ENCODE measurements at regions not wholly inside any gene's neighbourhood (a gene's known extent, or its start where the extent isn't known, plus 50 kb on each side); places are given as distances from the start of the nearest gene placed in this dataset.

DNA sequence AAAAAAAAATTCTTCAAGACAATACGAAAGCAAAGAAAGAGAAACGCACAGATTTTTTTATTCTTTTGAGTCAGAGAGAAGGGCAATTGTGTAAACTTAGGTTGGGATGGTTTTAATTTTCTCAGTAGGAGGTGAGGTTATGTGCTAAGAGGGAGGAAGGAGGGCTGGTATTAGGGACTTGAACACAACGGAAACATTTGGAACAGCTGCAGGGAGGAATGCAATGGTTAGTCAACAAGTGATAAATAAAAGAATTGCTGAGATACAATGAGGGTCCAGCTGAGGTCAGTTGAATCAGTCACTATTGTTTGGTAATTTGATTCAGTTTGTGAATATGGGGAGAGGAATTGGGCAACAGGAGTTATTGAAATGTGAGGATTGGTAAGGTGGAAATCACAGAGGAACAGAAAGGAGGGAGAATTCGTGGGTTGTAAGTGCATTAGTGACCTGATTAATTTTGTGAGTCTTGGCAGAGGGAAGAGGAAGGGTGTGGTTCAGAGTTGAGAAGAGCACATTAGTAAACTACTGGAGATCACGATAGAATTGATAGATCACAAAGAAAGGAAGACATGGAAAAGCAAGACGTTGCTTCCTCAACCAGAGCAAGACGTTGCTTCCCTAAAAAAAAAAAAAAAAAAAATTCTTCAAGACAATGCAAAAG, 499.5 kb upstream of the SPRY2 start:
- WGBS: 66% methylated on average over 7 of the region's 7 CpGs
- Histone ChIP-seq H3K4me1 (replicated peaks) (no peaks in the 10 kb centered on the region), H3K27ac (no peak overlapping the region), H3K36me3 (no peaks in the 10 kb centered on the region), H3K4me3 (no peak overlapping the region), H3K27me3 (replicated peaks; ENCODE audit: insufficient read depth) (no peaks in the 10 kb centered on the region), H3K9me3 (no peaks in the 10 kb centered on the region)
- intact Hi-C loops (cut with DNase I): no loop called here
- DNase-seq (ENCODE audit: low spot score): no peak
- TF ChIP-seq CTCF (IDR thresholded peaks at IDR 0.05) (no peak), POLR2AphosphoS5 (IDR thresholded peaks at IDR 0.05) (no peak), POLR2A (IDR thresholded peaks at IDR 0.05) (no peak)

- H3K27me3 ChIP-seq (replicated peaks; ENCODE audit: insufficient read depth): no peaks in the 10 kb centered on the region
- H3K36me3 ChIP-seq: no peaks in the 10 kb centered on the region
- no peak overlapping the region for H3K27ac ChIP-seq
- intact Hi-C loops (cut with DNase I): no loop called here
- no peaks in the 10 kb centered on the region for H3K9me3 ChIP-seq
- no peak for DNase-seq (ENCODE audit: low spot score)
- no peak overlapping the region for H3K4me3 ChIP-seq
- H3K4me1 ChIP-seq (replicated peaks): no peaks in the 10 kb centered on the region
- TF ChIP-seq POLR2AphosphoS5 (IDR thresholded peaks at IDR 0.05) (no peak), POLR2A (IDR thresholded peaks at IDR 0.05) (no peak), CTCF (IDR thresholded peaks at IDR 0.05) (no peak)
Observed at GRCh38 chr13:80835902-80836301, 495.0 kb upstream of the SPRY2 start.

- no peaks in the 10 kb centered on the region for H3K4me1 ChIP-seq (replicated peaks)
Observed at GRCh38 chr13:80830431-80830830, 489.5 kb upstream of the SPRY2 start.

DNA sequence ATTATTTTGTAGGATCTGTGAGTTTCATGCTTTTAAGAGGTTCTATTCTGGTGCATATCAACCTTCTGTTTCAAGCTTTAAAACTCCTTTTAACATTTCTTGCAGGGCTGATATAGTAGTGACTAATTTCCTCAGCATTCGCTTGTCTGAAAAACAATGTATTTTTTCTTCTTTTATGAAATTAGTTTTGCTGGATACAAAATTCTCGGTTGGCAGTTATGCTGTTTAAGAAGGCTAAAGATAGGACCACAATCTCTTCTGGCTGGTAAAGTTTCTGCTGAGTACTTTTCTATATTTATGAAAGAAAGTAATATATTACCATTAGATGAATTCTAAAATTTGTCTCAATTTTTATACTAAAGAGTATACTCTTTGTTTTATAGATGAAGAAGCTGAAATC, 487.8 kb upstream of the SPRY2 start:
- intact Hi-C loops (cut with DNase I): no loop called here
- H3K27ac ChIP-seq: no peak overlapping the region
- 98% methylated on average over 2 of the region's 2 CpGs for WGBS
- no peak overlapping the region for H3K4me3 ChIP-seq
- H3K9me3 ChIP-seq: no peaks in the 10 kb centered on the region
- no peaks in the 10 kb centered on the region for H3K4me1 ChIP-seq (replicated peaks)
- no peaks in the 10 kb centered on the region for H3K27me3 ChIP-seq (replicated peaks; ENCODE audit: insufficient read depth)
- TF ChIP-seq CTCF (IDR thresholded peaks at IDR 0.05) (no peak), POLR2A (IDR thresholded peaks at IDR 0.05) (no peak), POLR2AphosphoS5 (IDR thresholded peaks at IDR 0.05) (no peak)
- no peak for DNase-seq (ENCODE audit: low spot score)
- no peaks in the 10 kb centered on the region for H3K36me3 ChIP-seq

More at GRCh38 chr13:80830431-80830830, 489.5 kb upstream of the SPRY2 start:
- Histone ChIP-seq H3K36me3 (no peaks in the 10 kb centered on the region), H3K9me3 (no peaks in the 10 kb centered on the region), H3K27ac (no peak overlapping the region), H3K27me3 (replicated peaks; ENCODE audit: insufficient read depth) (no peaks in the 10 kb centered on the region), H3K4me3 (no peak overlapping the region)
- DNase-seq (ENCODE audit: low spot score): no peak
- TF ChIP-seq CTCF (IDR thresholded peaks at IDR 0.05): no peak
- no peak for TF ChIP-seq POLR2AphosphoS5 (IDR thresholded peaks at IDR 0.05)
- no peak for TF ChIP-seq POLR2A (IDR thresholded peaks at IDR 0.05)
- intact Hi-C loops (cut with DNase I): no loop called here

- no peak for TF ChIP-seq POLR2A (IDR thresholded peaks at IDR 0.05)
- WGBS: 94% methylated on average over 1 of the region's 1 CpG
- no peak for DNase-seq (ENCODE audit: low spot score)
- no peaks in the 10 kb centered on the region for H3K9me3 ChIP-seq
- intact Hi-C loops (cut with DNase I): no loop called here
- no peaks in the 10 kb centered on the region for H3K36me3 ChIP-seq
- no peaks in the 10 kb centered on the region for H3K27me3 ChIP-seq (replicated peaks; ENCODE audit: insufficient read depth)
- no peak overlapping the region for H3K27ac ChIP-seq
- no peak overlapping the region for H3K4me3 ChIP-seq
- no peaks in the 10 kb centered on the region for H3K4me1 ChIP-seq (replicated peaks)
Observed at GRCh38 chr13:80825276-80825675, 484.4 kb upstream of the SPRY2 start.
